GM21360 (cell line): ENCODE measurements at regions not wholly inside any gene's neighbourhood (a gene's known extent, or its start where the extent isn't known, plus 50 kb on each side); places are given as distances from the start of the nearest gene placed in this dataset.

Experiments used
- ATAC-seq: cut with Tn5 transposase; IDR thresholded peaks from one replicate; pipeline ENCODE4 v1.9.1; 2021; ENCODE audit warnings: mild to moderate bottlenecking, moderate library complexity; ENCODE audit not compliant: unreplicated experiment

DNA sequence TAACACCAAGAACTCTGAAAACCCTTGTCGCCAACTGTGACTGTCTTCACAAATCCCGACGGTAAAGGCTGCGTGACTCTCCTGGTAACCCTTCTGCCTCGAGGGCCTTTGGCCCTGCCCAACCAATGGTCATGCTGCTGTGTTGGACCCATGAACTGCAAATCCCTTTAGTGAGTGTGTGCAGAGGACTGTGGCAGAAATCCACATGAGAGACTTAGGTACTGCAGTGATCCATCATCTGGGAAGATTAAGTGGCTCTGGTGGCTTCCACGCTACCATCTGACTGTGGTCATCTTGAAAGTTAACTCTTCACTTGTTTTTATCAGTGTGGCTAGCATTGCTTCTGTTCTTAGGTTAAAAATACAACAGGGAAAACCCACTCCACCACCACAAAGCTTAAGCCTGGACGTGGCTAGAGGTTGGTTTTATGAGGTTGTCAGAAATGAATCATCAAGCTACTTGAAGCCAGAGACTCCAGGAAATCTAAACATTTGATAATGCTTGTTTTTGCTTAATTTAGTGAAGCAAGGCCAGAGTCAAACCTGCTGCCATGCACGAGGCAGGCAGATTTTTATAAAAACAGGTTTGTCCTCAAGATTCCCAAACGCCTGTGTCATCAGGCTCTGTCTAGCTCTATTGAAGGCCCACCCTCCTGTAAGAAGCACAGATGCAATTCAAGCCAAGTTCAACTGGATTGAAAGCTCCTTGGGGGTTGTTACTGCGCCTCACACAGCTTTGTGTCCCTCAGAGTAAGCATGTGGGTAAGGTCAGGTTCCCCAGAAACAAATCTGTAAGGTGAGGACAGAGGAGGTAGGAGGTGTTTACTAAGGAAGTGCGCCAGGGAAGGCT lies 52.7 kb upstream of the ERCC6L2 start:
- peak; percentile 94 for ATAC-seq

DNA sequence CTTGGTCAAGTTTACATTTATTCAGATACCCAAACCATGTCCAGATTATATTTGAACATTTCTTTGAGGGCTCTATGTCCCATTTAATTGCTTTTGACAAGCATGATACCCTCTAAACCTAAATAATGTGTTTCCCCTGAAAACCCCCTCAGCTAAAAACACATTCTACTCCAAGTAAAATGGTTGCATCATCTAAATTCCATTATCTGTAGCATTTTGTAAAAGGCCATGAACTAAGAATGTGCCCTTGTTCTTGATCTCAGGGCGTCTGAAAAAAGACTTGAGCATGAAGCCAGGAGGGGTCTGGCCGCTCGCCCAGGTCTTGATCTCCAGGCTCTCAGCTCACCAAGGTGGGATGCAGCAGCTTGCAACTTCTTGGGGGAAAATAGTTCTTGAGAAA lies 53.5 kb upstream of the ERCC6L2 start:
- ATAC-seq = no peak

DNA sequence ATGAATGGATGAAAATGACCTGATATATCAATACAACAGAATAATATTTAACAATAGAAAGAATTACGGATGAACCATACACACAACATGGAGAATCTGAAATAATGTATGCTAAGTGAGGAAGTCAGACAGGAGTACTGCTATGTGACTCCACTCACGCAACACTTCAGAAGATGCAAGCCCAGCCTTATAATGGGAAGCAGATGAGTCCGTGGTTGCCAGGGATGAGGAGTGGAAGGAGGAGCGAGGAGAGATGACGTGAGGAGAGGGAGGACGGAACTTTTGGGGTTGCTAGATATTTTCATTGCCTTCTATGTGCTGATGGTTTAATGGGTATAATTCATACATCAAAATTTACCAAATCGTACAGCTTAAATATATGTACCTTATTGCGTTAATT lies 55.4 kb upstream of the ERCC6L2 start:
- no peak for ATAC-seq

DNA sequence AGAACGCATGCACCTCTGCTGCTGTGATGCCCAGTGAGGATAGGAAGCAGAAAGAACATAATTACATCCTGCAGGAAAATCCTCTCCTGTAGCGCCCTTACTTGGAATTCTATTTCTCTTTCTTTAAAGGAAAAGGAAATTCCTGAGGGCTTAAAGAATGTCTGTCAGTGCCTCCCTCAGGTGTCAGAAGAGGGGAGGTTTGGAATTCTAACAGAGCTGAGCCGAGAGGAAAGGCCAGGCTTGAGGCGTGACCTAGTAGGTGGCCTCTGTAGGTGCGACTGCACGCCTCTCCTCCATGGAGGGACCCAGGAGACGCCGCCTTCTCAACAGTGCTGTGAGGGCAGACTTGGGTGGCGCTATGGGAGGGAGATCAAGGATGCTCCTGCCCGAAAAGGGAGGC lies 55.9 kb upstream of the ERCC6L2 start:
- no peak for ATAC-seq

DNA sequence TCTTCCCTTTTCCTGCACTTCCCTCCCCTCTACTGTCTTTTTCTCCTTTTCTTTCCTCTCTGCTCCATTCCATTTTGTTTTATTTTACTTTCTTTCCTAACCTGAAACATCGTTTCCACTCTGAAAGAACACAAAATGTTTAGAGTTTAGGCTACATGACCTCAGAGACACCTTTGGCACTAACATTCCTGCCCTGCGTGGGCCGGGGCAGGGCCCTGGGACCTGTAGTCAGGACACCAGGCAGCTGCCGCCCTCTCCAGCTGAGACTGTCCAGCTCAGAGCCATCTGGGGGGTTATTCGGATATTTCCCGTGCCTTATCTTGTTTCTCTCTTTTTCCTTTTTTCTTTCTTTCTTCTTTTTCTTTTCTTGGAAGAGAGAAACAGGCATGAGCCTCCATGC lies 58.3 kb upstream of the ERCC6L2 start:
- no peak for ATAC-seq

DNA sequence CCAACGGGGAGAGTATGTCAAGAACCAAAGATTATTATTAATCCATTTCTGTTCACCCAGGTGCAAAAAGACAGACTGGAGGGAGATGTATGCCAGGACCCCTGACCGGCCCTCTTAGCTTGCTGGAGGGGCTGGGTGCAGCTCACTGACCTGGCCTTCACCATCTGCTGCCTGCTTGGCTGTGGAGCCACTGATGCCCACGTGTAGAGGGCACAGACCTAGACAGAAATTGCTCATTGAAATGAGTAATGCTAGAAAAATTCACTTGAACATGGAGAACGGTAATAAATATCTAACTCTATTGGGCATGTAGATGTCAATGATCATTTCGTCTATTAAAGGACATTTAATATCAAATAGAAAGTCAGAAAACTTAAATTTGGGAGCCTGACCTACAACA lies 58.8 kb upstream of the ERCC6L2 start:
- no peak for ATAC-seq

DNA sequence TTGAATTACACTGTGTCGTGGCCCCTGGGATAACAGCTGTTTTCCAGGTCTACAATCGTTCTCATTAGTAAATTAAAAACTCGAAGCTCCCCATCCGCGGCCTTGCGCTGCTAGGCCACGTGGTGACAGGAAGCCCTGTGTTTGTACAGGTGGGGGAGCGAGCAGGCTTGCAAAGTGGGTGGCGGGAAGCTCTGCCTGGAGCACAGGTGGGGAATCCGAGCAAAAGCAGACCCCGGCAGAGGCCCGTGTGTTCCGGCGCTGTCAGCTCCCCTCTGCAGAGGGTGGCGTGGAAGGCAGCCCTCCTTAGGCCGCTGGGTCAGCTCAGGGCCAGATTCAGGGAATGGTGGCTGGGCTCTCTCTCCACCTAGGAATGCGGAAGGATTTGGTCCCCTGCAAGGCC lies 59.5 kb upstream of the ERCC6L2 start:
- ATAC-seq = no peak

DNA sequence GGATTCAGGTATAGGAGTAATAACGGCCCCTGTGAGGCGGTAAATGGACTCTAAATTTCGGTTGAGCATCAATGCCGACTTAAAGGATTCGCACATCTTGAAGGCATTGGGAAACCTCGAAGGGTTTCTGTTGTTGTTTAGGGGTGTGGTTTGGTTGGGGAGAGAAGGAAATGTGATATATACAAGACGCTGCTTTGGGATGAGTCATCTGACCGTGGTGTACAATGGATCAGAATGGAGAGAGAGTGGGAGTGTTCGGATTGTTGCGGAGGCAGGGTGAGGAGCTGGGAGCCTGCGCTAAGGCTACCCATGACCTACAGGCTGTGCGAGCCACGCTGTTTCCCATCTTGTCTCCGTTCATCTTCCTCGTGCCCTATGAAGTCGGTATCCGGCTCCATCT lies 60.4 kb upstream of the ERCC6L2 start:
- no peak for ATAC-seq

DNA sequence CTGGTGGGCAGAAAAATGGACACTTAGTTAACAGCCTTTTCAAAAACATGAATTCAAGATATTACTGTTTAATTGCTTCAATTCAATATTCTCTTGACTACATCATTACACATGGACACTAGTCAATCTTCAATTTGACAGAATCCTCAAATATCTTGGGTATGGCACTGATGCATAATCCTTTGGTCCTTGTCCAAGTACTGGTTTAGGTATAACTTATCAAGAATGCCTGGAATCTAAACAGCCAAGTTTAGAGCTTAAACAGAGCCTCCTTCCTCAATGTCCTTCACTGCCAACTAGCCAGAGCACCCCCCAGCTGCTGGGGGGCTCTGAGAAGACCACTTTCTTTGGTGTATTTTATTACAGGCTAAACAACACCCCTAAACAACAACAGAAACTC lies 61.6 kb upstream of the ERCC6L2 start:
- no peak for ATAC-seq

DNA sequence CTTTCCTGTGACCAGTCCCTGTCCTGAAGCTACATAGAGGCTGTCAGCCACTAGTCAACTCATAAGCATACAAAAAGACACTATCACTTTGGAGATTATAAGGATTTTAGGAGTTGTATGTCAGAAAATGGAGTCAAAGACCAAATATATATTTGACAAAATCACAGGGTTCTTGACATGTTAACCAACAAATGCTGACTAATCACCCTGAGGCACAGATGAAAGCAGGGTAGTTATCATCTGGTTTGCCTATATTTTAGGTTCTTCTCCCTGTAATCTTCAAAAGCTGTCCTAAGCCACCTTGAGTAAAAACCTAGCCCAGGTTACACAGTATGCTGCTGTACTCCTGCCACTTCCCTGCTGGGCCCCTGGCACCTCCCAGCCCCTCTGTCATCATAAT lies 64.7 kb upstream of the ERCC6L2 start:
- no peak for ATAC-seq

DNA sequence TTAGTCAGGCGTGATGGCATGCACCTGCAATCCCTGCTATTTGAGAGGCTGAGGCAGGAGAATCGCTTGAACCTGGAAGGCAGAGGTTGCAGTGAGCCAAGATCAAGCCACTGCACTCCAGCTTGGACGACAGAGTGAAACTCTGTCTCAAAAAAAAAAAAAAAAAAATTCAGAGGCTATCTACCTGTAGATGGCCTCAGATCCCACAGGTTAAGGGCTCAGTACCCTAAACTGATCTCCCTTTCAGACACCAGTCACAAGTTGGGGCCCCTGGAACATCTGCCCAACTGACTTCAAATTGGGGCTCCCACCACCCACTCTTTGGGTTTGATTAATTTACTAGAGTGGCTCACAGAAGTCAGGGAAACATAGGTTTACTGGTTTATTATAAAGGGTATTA lies 65.4 kb upstream of the ERCC6L2 start:
- ATAC-seq = no peak

DNA sequence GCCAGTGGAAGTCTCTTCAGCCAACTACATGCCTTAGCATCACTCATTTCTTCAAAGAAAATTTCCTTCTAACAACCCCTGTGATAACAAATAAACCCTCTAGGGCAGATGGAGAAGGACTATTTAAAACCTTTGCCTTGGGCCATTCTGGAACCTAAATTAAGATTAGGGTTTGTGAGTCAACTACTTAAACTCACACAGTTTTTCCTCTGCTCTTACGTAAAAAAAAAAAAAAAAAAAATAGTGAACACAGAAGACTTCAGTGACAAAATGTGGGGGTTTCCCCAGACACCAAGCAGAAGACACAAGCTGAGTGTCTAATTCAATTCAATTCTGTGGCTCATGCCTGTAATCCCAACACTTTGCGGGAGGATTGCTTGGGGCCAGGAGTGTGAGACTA lies 65.8 kb upstream of the ERCC6L2 start:
- ATAC-seq = no peak

DNA sequence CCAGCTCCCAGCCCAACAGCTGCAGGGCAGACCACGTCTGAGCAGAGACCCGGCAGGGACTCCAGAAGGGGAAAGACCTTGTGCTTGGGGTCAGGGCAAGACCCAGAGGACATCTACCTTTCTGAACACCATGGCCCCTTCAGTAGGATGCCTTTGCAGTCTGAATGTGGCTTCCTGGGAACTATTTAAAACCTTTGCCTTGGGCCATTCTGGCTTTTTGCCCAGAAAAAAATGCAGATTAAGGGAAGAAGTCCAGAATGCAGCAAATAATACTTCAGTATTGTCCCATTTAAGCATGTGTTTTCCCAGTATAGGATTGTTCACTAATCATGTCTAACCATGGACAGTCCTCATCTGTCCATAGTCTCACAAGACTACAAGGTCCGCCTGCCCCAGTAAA lies 67.5 kb upstream of the ERCC6L2 start:
- ATAC-seq = no peak

DNA sequence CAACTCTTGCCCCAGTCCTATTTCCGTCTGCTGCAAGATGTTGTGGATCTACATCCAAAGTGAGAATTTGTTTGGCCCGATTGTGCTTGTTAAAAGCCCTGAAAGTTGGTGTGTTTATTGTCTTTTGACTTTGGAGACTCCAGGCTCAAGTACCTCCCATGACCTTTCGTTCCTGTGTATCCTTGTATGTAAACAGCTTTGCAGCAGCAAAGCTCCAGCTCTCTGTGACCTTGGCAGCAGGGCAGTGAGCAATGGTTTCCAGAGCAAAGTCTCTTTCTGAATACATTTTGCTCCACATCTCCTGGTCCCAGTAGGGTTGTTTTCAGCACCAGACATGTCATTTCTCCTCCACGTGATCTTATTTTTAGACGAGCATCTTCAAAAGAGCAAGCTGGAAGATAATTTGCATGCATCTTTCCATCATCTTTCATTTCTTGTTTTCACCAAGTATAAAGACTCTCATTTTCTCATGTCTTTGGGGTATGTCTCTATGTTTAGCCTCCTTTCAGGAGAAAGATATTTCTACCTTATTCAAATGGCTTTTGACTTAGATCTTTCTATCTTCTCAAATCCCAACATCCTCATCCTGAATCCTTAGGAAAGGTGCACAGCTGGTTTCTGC lies 68.1 kb upstream of the ERCC6L2 start:
- no peak for ATAC-seq

DNA sequence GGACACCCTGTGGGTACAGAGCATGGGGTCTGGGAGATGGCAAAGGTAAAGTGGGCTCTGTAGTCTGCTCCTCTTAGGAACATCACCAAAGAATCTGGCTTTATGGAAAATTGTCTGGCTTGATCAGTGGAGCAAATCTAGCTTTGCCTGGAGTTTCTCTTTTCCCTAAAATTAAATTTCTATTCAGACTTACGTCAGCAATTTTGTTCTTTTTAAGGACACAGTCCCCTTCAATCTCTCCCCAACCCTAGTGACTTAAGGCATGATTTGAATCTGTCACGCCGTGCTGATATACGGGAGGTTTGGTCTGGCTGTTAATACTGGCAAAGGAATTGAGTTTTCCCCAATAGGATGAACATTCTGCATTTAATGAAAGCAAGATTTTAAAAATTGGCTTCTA lies 72.3 kb upstream of the ERCC6L2 start:
- no peak for ATAC-seq

DNA sequence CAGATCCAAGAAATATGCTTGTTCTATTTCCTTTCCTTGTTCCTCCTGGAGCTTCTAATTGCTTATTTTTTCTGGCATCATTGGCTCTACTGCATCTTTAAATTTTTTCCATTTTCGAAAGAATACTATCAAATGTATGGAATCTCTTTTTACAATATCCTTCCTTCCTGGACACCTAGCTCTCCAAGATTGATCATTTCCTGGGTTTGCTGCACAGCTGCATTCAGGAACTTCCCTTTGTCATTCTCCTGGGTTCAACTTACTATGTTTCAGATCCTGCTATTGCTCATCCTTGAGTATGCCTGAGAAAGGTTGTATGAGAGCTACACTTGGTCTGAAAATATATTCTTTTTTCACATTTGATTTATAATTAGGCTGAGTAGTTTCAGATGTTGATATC lies 73.7 kb upstream of the ERCC6L2 start:
- ATAC-seq = no peak

DNA sequence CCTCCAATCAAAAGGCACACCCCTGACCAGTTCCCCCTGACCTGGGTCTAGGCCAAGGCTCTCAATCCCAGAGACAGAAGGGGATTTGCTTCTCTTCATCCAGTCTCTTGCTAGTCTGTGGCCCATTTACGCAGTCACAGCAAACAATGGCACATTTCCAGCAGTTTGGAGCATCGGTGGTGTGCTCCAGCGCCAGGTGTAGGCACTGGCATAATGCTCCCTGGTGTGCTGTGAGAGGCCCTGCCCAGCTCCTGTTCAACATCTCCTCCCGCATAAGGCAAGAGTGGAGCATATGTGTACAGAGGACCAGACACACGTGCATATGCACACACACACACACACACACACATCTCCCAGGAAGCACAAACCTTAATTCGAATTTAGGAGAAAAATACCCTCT lies 79.5 kb upstream of the ERCC6L2 start:
- no peak for ATAC-seq

DNA sequence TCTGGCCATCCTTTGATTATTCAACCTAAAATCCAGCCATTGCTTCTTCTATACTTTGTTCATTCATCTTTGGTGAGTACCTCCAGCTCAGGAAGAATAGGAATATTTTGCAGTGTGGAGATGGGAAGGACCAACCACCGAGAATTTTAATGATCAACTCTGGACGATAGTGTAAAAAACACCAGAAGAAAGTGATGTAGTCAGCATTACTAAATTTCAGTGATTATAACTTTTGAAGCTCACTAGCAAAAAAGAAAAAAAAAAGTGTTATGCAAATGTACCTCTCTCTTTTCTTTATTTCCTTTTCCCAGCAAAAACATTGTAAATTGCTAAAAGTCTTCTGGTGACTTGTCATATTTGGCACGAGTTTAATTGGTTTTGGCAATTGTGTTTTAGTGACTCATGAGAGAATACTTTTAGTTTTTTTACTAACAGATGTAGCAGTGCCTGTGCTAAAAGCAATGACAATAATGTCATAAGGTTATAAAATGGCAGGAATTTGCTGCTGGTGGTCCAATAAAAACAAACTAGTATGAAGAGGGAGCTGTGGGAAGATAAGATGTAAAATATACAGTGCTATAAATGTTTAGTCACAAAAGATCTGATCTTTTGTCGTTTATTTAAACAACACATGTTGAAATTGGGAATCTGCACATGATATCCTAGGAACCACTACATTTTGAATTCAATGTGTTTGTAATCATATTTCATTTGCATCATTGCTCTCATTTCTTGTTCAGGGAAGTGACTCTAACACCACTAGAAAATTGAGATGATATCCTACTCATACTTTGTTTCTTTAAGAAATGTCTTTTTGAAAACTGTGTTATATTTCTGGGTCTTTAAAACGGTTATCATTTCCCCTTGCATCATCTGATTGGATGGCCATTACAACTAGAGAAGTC lies 81.3 kb upstream of the ERCC6L2 start:
- ATAC-seq = no peak

DNA sequence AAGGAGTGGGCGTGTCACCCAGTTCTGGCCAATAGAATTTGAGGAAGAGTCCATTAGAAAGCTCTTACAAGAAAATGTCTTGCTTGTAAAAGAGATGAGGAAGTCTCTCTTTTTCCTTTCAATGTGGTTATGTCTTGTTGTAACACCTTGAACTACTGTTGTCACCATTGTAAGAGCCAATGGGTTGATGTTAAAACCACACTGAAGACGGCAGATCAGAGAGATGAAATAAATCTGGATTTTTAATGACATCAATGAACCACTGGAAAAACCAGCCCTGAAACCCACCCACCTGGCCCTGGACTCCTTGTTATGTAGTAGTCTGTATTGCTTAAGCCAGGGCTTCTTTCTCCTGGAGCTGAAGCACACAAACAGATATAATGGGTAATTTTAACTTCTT lies 83.8 kb upstream of the ERCC6L2 start:
- ATAC-seq = no peak

DNA sequence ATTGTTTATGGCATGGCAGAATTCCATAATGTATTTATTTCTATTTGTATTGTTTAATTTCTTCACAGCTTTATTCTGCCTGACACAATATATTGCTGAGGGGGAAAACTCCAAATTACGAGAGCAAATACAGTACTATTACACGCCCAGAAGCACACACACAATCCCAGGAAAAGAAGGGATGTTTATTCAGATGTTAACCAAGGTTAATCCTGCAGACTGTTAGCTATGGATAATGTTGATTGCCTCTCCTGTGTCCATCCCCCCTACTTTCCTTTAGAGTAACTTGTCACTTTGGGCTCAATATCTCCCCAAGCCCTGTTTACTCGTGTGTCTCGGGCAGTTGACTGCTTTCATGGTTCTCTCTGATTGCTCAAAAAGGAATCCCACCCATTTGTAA lies 84.2 kb upstream of the ERCC6L2 start:
- no peak for ATAC-seq

DNA sequence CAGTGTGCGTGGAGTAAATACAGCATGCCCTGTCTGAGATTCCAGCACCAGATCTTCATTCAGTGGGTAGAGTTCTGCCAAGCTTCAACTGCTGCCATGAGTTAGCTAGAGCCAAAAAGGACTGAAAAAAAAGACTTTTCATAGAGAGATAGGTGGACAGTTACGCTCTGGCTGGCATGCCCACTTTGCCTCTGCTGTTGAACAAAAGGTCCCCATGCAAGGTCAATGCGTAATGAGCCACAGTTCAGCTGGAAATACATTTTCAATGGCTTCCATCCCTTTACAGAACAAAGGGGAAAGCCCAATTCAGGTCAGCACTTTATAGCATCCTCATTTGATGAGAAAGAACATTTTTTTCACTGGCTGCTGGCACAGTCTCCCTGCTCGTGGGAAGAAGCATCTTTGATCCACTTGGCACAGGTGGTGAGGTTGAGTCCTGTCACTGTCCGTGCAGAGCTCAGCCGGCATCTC lies 86.9 kb upstream of the ERCC6L2 start:
- no peak for ATAC-seq

DNA sequence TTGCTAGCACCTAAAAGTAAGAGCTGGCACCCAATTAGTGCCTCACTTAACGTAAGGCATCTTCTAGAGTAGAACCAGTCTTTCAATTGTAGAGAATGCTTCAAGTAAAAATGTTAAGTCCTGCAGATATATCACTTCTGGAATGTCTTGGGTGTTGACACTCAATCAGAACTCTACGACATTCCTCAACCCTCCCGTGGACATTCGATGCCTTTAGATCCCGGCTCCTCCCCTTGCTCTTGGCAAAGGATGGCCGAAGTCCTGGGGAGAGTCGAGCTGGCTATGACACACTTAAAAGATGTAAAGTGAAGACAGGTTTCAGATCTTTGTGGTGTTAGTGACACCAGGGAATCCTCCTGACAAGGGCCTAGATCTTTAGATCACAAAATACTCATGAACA lies 87.5 kb upstream of the ERCC6L2 start:
- ATAC-seq = no peak
